ENCODE measurements at regions not wholly inside any gene's neighbourhood (a gene's known extent, or its start where the extent isn't known, plus 50 kb on each side); places are given as distances from the start of the nearest gene placed in this dataset.

GRCh38 chr2:235113854-235114253 is 162.0 kb downstream of the SH3BP4 start:
- intact Hi-C loops (cut with DNase I; ENCODE audit: low total_unique reads): no loop called here
- Histone ChIP-seq H3K4me1 (no peaks in the 10 kb centered on the region), H3K9me3 (no peaks in the 10 kb centered on the region), H3K36me3 (ENCODE audit: low read depth, missing control alignments) (no peaks in the 10 kb centered on the region), H3K27ac (no peak overlapping the region), H3K27me3 (no peaks in the 10 kb centered on the region), H3K4me3 (peak overlapping the region in 1 of 2 donors; percentile 5)
- 41 to 62% methylated on average over 10 of the region's 10 CpGs for WGBS, 2 donors
- TF ChIP-seq POLR2A (IDR thresholded peaks at IDR 0.05) (no peak), CTCF (IDR thresholded peaks at IDR 0.05) (no peak)
- DNase-seq: no peak

- peak overlapping the region in 1 of 2 donors; percentile 5 for H3K4me3 ChIP-seq
- no peaks in the 10 kb centered on the region for H3K27me3 ChIP-seq
- H3K9me3 ChIP-seq: no peaks in the 10 kb centered on the region
- TF ChIP-seq POLR2A (IDR thresholded peaks at IDR 0.05): no peak
- no peak for TF ChIP-seq CTCF (IDR thresholded peaks at IDR 0.05)
- DNase-seq: no peak
- H3K27ac ChIP-seq: no peak overlapping the region
- H3K36me3 ChIP-seq (ENCODE audit: low read depth, missing control alignments): no peaks in the 10 kb centered on the region
- H3K4me1 ChIP-seq: no peaks in the 10 kb centered on the region
- intact Hi-C loops (cut with DNase I; ENCODE audit: low total_unique reads): no loop called here
- WGBS, 2 donors: 66 to 71% methylated on average over 10 of the region's 10 CpGs
Observed at GRCh38 chr2:235114286-235114685, 162.5 kb downstream of the SH3BP4 start.

- WGBS, 2 donors: 82 to 83% methylated on average over 4 of the region's 4 CpGs
- H3K27me3 ChIP-seq: no peaks in the 10 kb centered on the region
- intact Hi-C loops (cut with DNase I; ENCODE audit: low total_unique reads): no loop called here
Observed at GRCh38 chr2:235115521-235115920, 163.7 kb downstream of the SH3BP4 start.

GRCh38 chr2:235116885-235117492 is 165.2 kb downstream of the SH3BP4 start:
- no peaks in the 10 kb centered on the region for H3K4me1 ChIP-seq
- H3K9me3 ChIP-seq: no peaks in the 10 kb centered on the region
- WGBS, 2 donors: 14 to 18% methylated on average over 3 of the region's 3 CpGs
- H3K27ac ChIP-seq: no peak overlapping the region
- peak; percentile 64 to 69 (median 65) for TF ChIP-seq CTCF (IDR thresholded peaks at IDR 0.05)
- TF ChIP-seq POLR2A (IDR thresholded peaks at IDR 0.05): no peak
- no peaks in the 10 kb centered on the region for H3K27me3 ChIP-seq
- H3K36me3 ChIP-seq (ENCODE audit: low read depth, missing control alignments): no peaks in the 10 kb centered on the region
- no peak for DNase-seq
- no peak overlapping the region for H3K4me3 ChIP-seq
- intact Hi-C loops (cut with DNase I; ENCODE audit: low total_unique reads): no loop called here

More at GRCh38 chr2:235115521-235115920, 163.7 kb downstream of the SH3BP4 start:
- Histone ChIP-seq H3K27ac (no peak overlapping the region), H3K36me3 (ENCODE audit: low read depth, missing control alignments) (no peaks in the 10 kb centered on the region), H3K4me1 (no peaks in the 10 kb centered on the region), H3K4me3 (no peak overlapping the region), H3K9me3 (no peaks in the 10 kb centered on the region)
- no peak for DNase-seq
- TF ChIP-seq POLR2A (IDR thresholded peaks at IDR 0.05) (no peak), CTCF (IDR thresholded peaks at IDR 0.05) (no peak)

- intact Hi-C loops (cut with DNase I; ENCODE audit: low total_unique reads): no loop called here
- no peaks in the 10 kb centered on the region for H3K36me3 ChIP-seq (ENCODE audit: low read depth, missing control alignments)
- WGBS, 2 donors: 60 to 63% methylated on average over 3 of the region's 3 CpGs
- no peaks in the 10 kb centered on the region for H3K4me1 ChIP-seq
- no peak overlapping the region for H3K4me3 ChIP-seq
- no peak overlapping the region for H3K27ac ChIP-seq
- H3K9me3 ChIP-seq: no peaks in the 10 kb centered on the region
- no peaks in the 10 kb centered on the region for H3K27me3 ChIP-seq
- TF ChIP-seq CTCF (IDR thresholded peaks at IDR 0.05) (no peak), POLR2A (IDR thresholded peaks at IDR 0.05) (no peak)
- DNase-seq: no peak
Observed at GRCh38 chr2:235126768-235127167, 175.0 kb downstream of the SH3BP4 start.

Measured in testis (tissue), 2 donors.